Gastrocnemius medialis (tissue), 4 donors: ENCODE measurements at regions not wholly inside any gene's neighbourhood (a gene's known extent, or its start where the extent isn't known, plus 50 kb on each side); places are given as distances from the start of the nearest gene placed in this dataset.

Experiments
- ATAC-seq, 2 donors: fragments of 150-250 bp; one replicate each; pipeline ENCODE4 v1.9.1; 2016
- DNase-seq, 2 donors: peaks; one replicate each; pipeline ENCODE4 v3.0.0-alpha.2; 2019
- H3K27ac ChIP-seq, 4 donors: fragments of 200-600 bp; sonication (generic); 1 replicate in 1 of 4; 2 replicates in 3 of 4; pipeline ENCODE4 v1.5.1; 2016 to 2018; ENCODE audit warnings: mild to moderate bottlenecking in 2 of 4, moderate library complexity in 1 of 4
- H3K27me3 ChIP-seq, 3 donors: fragments of 200-600 bp; sonication (generic) in 2 of 3; 1 replicate in 1 of 3; 2 replicates in 2 of 3; pipeline versions ENCODE4 v1.5.1 to v1.6.0; 2016 to 2019; ENCODE audit warnings: mild to moderate bottlenecking in 1 of 3, moderate library complexity in 1 of 3
- H3K36me3 ChIP-seq, 2 donors: fragments of 200-600 bp; sonication (generic) in 1 of 2; one replicate each; pipeline ENCODE4 v1.5.1; 2017 to 2018
- H3K4me1 ChIP-seq, 2 donors: fragments of 200-600 bp; sonication (generic) in 1 of 2; one replicate each; pipeline ENCODE4 v1.5.1; 2016 to 2017; ENCODE audit warnings: mild to moderate bottlenecking in 2 of 2
- H3K4me3 ChIP-seq, 4 donors: fragments of 200-600 bp; sonication (generic) in 3 of 4; 1 replicate in 1 of 4; 2 replicates in 3 of 4; pipeline ENCODE4 v1.5.1; 2016 to 2019; ENCODE audit warnings: mild to moderate bottlenecking in 2 of 4
- H3K9me3 ChIP-seq, 3 donors: fragments of 200-600 bp; sonication (generic) in 2 of 3; 1 replicate in 1 of 3; 2 replicates in 2 of 3; pipeline ENCODE4 v1.5.1; 2016 to 2019
- CTCF ChIP-seq, 5 experiments: fragments of 450-650 bp in 3 of 5; fragments of 200-600 bp in 2 of 5; sonication (generic) in 2 of 5; IDR thresholded peaks in 4 of 5; conservative IDR thresholded peaks in 1 of 5; 1 replicate in 4 of 5; 2 replicates in 1 of 5; pipeline ENCODE4 v1.5.1; 2016 to 2019; ENCODE audit warnings: antibody characterized with exemption in 5 of 5, mild to moderate bottlenecking in 3 of 5, moderate library complexity in 3 of 5
- POLR2A ChIP-seq, 2 donors: fragments of 450-650 bp; IDR thresholded peaks; one replicate each; pipeline ENCODE4 v1.6.1; 2017; ENCODE audit warnings: antibody characterized with exemption in 2 of 2, mild to moderate bottlenecking in 2 of 2, moderate library complexity in 2 of 2
- in situ Hi-C, 4 donors: fragments of 200-750 bp; cut with MboI; loops; one replicate each; pipeline versions ENCODE4 v1.15.0 to v1.8.0; 2017; ENCODE audit warnings: low sequenced_read_pairs in 4 of 4
- intact Hi-C: fragments of 100-400 bp; cut with DNase I; formaldehyde crosslinking; loops from one replicate; pipeline ENCODE4 v1.15.1; 2023; ENCODE audit warnings: low total_unique reads

- no peak for TF ChIP-seq CTCF (IDR thresholded peaks at IDR 0.05 in 4 of 5, conservative IDR thresholded peaks at IDR 0.05 in 1 of 5)
- TF ChIP-seq POLR2A (IDR thresholded peaks at IDR 0.05): no peak
- no peak for DNase-seq
- H3K27ac ChIP-seq: no peak overlapping the region
- H3K4me3 ChIP-seq: no peak overlapping the region
- peaks cover 0 to 4% (median 0%) of the 10 kb centered on the region in 3 donors for H3K9me3 ChIP-seq
- H3K4me1 ChIP-seq: no peaks in the 10 kb centered on the region
- intact Hi-C loops: no loop called here
- no peak for ATAC-seq
- H3K36me3 ChIP-seq: no peaks in the 10 kb centered on the region
- in situ Hi-C loops: no loop called here
- no peaks in the 10 kb centered on the region for H3K27me3 ChIP-seq
Observed at GRCh38 chr15:70407955-70408354, 310.2 kb upstream of the TLE3 start.

GRCh38 chr15:70407336-70407670 lies 309.6 kb upstream of the TLE3 start:
- no peaks in the 10 kb centered on the region for H3K36me3 ChIP-seq
- in situ Hi-C loops: no loop called here
- TF ChIP-seq POLR2A (IDR thresholded peaks at IDR 0.05) (no peak), CTCF (IDR thresholded peaks at IDR 0.05 in 4 of 5, conservative IDR thresholded peaks at IDR 0.05 in 1 of 5) (no peak)
- no peaks in the 10 kb centered on the region for H3K4me1 ChIP-seq
- H3K9me3 ChIP-seq: peaks cover 0 to 4% (median 0%) of the 10 kb centered on the region in 3 donors
- ATAC-seq (no peak), DNase-seq (no peak)
- H3K27me3 ChIP-seq: no peaks in the 10 kb centered on the region
- intact Hi-C loops: no loop called here
- H3K4me3 ChIP-seq: no peak overlapping the region
- H3K27ac ChIP-seq: no peak overlapping the region

- DNase-seq: no peak
- TF ChIP-seq POLR2A (IDR thresholded peaks at IDR 0.05) (no peak), CTCF (IDR thresholded peaks at IDR 0.05 in 4 of 5, conservative IDR thresholded peaks at IDR 0.05 in 1 of 5) (no peak)
- Histone ChIP-seq H3K4me1 (peaks cover 0 to 4% of the 10 kb centered on the region in 2 donors), H3K36me3 (no peaks in the 10 kb centered on the region), H3K4me3 (no peak overlapping the region), H3K27ac (no peak overlapping the region), H3K9me3 (peaks cover 0 to 4% (median 0%) of the 10 kb centered on the region in 3 donors), H3K27me3 (no peaks in the 10 kb centered on the region)
- intact Hi-C loops: no loop called here
- in situ Hi-C loops: no loop called here
- no peak for ATAC-seq
Observed at GRCh38 chr15:70406617-70407335, 309.1 kb upstream of the TLE3 start.

GRCh38 chr15:70401709-70402108 lies 304.0 kb upstream of the TLE3 start:
- Histone ChIP-seq H3K4me1 (peaks cover 0 to 4% of the 10 kb centered on the region in 2 donors), H3K4me3 (no peak overlapping the region), H3K9me3 (peaks cover 0 to 4% (median 0%) of the 10 kb centered on the region in 3 donors), H3K36me3 (no peaks in the 10 kb centered on the region), H3K27ac (peak overlapping the region in 2 of 4 donors; percentile 51 to 52), H3K27me3 (no peaks in the 10 kb centered on the region)
- TF ChIP-seq CTCF (IDR thresholded peaks at IDR 0.05 in 4 of 5, conservative IDR thresholded peaks at IDR 0.05 in 1 of 5) (no peak), POLR2A (IDR thresholded peaks at IDR 0.05) (no peak)
- DNase-seq: peak; percentile 11 to 44
- ATAC-seq: peak; percentile 72 to 77
- intact Hi-C loops: no loop called here
- in situ Hi-C loops: no loop called here
